ENCODE measurements at regions not wholly inside any gene's neighbourhood (a gene's known extent, or its start where the extent isn't known, plus 50 kb on each side); places are given as distances from the start of the nearest gene placed in this dataset.

DNA sequence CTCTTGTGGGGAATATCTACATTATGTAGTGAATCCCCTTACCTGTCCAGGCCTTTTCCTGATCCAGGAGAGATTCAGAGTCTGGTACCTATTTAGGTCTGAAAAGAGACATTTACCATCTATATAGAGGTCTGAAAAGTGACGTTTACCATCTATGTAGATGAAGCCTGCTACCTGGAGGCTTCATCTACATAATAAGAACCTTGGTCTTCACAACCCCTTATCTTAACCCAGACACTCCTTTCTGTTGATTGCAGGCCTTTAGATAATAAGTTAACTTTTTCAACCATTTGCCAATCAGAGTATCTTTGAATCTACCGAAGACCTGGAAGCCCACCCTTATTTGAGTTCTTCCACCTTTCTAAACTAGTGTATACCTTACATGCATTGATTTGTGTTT is 113.0 kb upstream of the DMRT1 start:
- TF ChIP-seq, protein P1, sequence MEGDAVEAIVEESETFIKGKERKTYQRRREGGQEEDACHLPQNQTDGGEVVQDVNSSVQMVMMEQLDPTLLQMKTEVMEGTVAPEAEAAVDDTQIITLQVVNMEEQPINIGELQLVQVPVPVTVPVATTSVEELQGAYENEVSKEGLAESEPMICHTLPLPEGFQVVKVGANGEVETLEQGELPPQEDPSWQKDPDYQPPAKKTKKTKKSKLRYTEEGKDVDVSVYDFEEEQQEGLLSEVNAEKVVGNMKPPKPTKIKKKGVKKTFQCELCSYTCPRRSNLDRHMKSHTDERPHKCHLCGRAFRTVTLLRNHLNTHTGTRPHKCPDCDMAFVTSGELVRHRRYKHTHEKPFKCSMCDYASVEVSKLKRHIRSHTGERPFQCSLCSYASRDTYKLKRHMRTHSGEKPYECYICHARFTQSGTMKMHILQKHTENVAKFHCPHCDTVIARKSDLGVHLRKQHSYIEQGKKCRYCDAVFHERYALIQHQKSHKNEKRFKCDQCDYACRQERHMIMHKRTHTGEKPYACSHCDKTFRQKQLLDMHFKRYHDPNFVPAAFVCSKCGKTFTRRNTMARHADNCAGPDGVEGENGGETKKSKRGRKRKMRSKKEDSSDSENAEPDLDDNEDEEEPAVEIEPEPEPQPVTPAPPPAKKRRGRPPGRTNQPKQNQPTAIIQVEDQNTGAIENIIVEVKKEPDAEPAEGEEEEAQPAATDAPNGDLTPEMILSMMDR (IDR thresholded peaks at IDR 0.05): no peak
- TF ChIP-seq POLR2A (IDR thresholded peaks at IDR 0.05): no peak

Data from heart left ventricle (tissue), 13 donors.